ENCODE measurements at regions not wholly inside any gene's neighbourhood (a gene's known extent, or its start where the extent isn't known, plus 50 kb on each side); places are given as distances from the start of the nearest gene placed in this dataset.

GRCh38 chr18:22640281-22640842 is 222.6 kb upstream of the CTAGE1 start:
- no peaks in the 10 kb centered on the region for H3K9me3 ChIP-seq (ENCODE audit: insufficient read depth, low read length)
- TF ChIP-seq EZH2phosphoT487 (conservative IDR thresholded peaks at IDR 0.05; ENCODE audit: low read length) (no peak), CTCF (IDR thresholded peaks at IDR 0.05; ENCODE audit: insufficient read depth, low read length, poor library complexity, severe bottlenecking) (no peak)
- no peak overlapping the region for H3K27ac ChIP-seq (ENCODE audit: low read depth, low read length)
- H3K4me3 ChIP-seq (ENCODE audit: insufficient read depth, low read length, poor library complexity, severe bottlenecking) = no peak overlapping the region
- H3F3A ChIP-seq (ENCODE audit: insufficient read depth) = no peaks in the 10 kb centered on the region
- H4K20me1 ChIP-seq (ENCODE audit: low read depth, low read length) = no peaks in the 10 kb centered on the region
- H3K36me3 ChIP-seq (ENCODE audit: low read length) = no peaks in the 10 kb centered on the region
- H3K9ac ChIP-seq (ENCODE audit: low read length) = no peak overlapping the region
- no peaks in the 10 kb centered on the region for H3K79me2 ChIP-seq (ENCODE audit: insufficient read depth, low read length)
- H2AFZ ChIP-seq (ENCODE audit: low read depth, low read length, severe bottlenecking) = no peak overlapping the region
- H3K4me2 ChIP-seq (ENCODE audit: low read depth, low read length, poor library complexity, severe bottlenecking) = no peak overlapping the region
- no peaks in the 10 kb centered on the region for H3K9me2 ChIP-seq (replicated peaks; ENCODE audit: insufficient read depth, low read length)
- H3K27me3 ChIP-seq (ENCODE audit: low read length) = no peaks in the 10 kb centered on the region

GRCh38 chr18:22641958-22642357 is 224.2 kb upstream of the CTAGE1 start:
- no peaks in the 10 kb centered on the region for H4K20me1 ChIP-seq (ENCODE audit: low read depth, low read length)
- no peaks in the 10 kb centered on the region for H3K79me2 ChIP-seq (ENCODE audit: insufficient read depth, low read length)
- H2AFZ ChIP-seq (ENCODE audit: low read depth, low read length, severe bottlenecking) = no peak overlapping the region
- H3K9me3 ChIP-seq (ENCODE audit: insufficient read depth, low read length) = no peaks in the 10 kb centered on the region
- H3K4me3 ChIP-seq (ENCODE audit: insufficient read depth, low read length, poor library complexity, severe bottlenecking) = no peak overlapping the region
- no peaks in the 10 kb centered on the region for H3K27me3 ChIP-seq (ENCODE audit: low read length)
- H3F3A ChIP-seq (ENCODE audit: insufficient read depth) = no peaks in the 10 kb centered on the region
- no peaks in the 10 kb centered on the region for H3K36me3 ChIP-seq (ENCODE audit: low read length)
- TF ChIP-seq CTCF (IDR thresholded peaks at IDR 0.05; ENCODE audit: insufficient read depth, low read length, poor library complexity, severe bottlenecking) (no peak), EZH2phosphoT487 (conservative IDR thresholded peaks at IDR 0.05; ENCODE audit: low read length) (no peak)
- H3K9me2 ChIP-seq (replicated peaks; ENCODE audit: insufficient read depth, low read length) = no peaks in the 10 kb centered on the region
- no peak overlapping the region for H3K9ac ChIP-seq (ENCODE audit: low read length)
- no peak overlapping the region for H3K27ac ChIP-seq (ENCODE audit: low read depth, low read length)
- H3K4me2 ChIP-seq (ENCODE audit: low read depth, low read length, poor library complexity, severe bottlenecking) = no peak overlapping the region

- H3K9me3 ChIP-seq (ENCODE audit: insufficient read depth, low read length) = no peaks in the 10 kb centered on the region
- H3K27me3 ChIP-seq (ENCODE audit: low read length) = no peaks in the 10 kb centered on the region
- H3F3A ChIP-seq (ENCODE audit: insufficient read depth) = no peaks in the 10 kb centered on the region
- no peak overlapping the region for H3K27ac ChIP-seq (ENCODE audit: low read depth, low read length)
- no peak overlapping the region for H3K9ac ChIP-seq (ENCODE audit: low read length)
- H3K4me3 ChIP-seq (ENCODE audit: insufficient read depth, low read length, poor library complexity, severe bottlenecking) = no peak overlapping the region
- no peaks in the 10 kb centered on the region for H3K36me3 ChIP-seq (ENCODE audit: low read length)
- no peak overlapping the region for H2AFZ ChIP-seq (ENCODE audit: low read depth, low read length, severe bottlenecking)
- no peaks in the 10 kb centered on the region for H4K20me1 ChIP-seq (ENCODE audit: low read depth, low read length)
- TF ChIP-seq CTCF (IDR thresholded peaks at IDR 0.05; ENCODE audit: insufficient read depth, low read length, poor library complexity, severe bottlenecking) = no peak
- no peak for TF ChIP-seq EZH2phosphoT487 (conservative IDR thresholded peaks at IDR 0.05; ENCODE audit: low read length)
- no peak overlapping the region for H3K4me2 ChIP-seq (ENCODE audit: low read depth, low read length, poor library complexity, severe bottlenecking)
- no peaks in the 10 kb centered on the region for H3K79me2 ChIP-seq (ENCODE audit: insufficient read depth, low read length)
- no peaks in the 10 kb centered on the region for H3K9me2 ChIP-seq (replicated peaks; ENCODE audit: insufficient read depth, low read length)
Observed at GRCh38 chr18:22643731-22644130, 226.0 kb upstream of the CTAGE1 start.
